ENCODE measurements at regions not wholly inside any gene's neighbourhood (a gene's known extent, or its start where the extent isn't known, plus 50 kb on each side); places are given as distances from the start of the nearest gene placed in this dataset.

GRCh38 chr14:58823312-58823711, 185.6 kb downstream of the DACT1 start (continued):
- TF ChIP-seq, protein P1, sequence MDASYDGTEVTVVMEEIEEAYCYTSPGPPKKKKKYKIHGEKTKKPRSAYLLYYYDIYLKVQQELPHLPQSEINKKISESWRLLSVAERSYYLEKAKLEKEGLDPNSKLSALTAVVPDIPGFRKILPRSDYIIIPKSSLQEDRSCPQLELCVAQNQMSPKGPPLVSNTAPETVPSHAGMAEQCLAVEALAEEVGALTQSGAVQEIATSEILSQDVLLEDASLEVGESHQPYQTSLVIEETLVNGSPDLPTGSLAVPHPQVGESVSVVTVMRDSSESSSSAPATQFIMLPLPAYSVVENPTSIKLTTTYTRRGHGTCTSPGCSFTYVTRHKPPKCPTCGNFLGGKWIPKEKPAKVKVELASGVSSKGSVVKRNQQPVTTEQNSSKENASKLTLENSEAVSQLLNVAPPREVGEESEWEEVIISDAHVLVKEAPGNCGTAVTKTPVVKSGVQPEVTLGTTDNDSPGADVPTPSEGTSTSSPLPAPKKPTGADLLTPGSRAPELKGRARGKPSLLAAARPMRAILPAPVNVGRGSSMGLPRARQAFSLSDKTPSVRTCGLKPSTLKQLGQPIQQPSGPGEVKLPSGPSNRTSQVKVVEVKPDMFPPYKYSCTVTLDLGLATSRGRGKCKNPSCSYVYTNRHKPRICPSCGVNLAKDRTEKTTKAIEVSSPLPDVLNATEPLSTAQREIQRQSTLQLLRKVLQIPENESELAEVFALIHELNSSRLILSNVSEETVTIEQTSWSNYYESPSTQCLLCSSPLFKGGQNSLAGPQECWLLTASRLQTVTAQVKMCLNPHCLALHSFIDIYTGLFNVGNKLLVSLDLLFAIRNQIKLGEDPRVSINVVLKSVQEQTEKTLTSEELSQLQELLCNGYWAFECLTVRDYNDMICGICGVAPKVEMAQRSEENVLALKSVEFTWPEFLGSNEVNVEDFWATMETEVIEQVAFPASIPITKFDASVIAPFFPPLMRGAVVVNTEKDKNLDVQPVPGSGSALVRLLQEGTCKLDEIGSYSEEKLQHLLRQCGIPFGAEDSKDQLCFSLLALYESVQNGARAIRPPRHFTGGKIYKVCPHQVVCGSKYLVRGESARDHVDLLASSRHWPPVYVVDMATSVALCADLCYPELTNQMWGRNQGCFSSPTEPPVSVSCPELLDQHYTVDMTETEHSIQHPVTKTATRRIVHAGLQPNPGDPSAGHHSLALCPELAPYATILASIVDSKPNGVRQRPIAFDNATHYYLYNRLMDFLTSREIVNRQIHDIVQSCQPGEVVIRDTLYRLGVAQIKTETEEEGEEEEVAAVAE (CRISPR knock-in tag; IDR thresholded peaks at IDR 0.05; ENCODE audit: borderline replicate concordance) = no peak
- TF ChIP-seq KLF16 (CRISPR knock-in tag; IDR thresholded peaks at IDR 0.05) (no peak), ZNF17 (CRISPR knock-in tag; IDR thresholded peaks at IDR 0.05) (no peak), DMAP1 (CRISPR knock-in tag; IDR thresholded peaks at IDR 0.05) (no peak), ZSCAN30 (CRISPR knock-in tag; IDR thresholded peaks at IDR 0.05) (no peak)
- TF ChIP-seq, protein P2, sequence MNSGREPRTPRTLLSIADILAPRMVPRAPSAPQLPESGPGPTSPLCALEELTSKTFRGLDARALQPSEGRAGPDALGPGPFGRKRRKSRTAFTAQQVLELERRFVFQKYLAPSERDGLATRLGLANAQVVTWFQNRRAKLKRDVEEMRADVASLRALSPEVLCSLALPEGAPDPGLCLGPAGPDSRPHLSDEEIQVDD (CRISPR knock-in tag; IDR thresholded peaks at IDR 0.05; ENCODE audit: borderline replicate concordance) = no peak

GRCh38 chr14:58824106-58824505, 186.3 kb downstream of the DACT1 start:
- CTCF ChIA-PET (ENCODE audit: low intra/inter-chr PET ratio, low total read pairs) = no interaction called here
- POLR2A ChIA-PET = no interaction called here
- 89% methylated on average over 1 of the region's 2 CpGs for WGBS (ENCODE audit: low lambda C conversion rate)
- Histone ChIP-seq H2AFZ (ENCODE audit: low read length) (no peak overlapping the region), H3K36me3 (replicated peaks in 1 of 2; ENCODE audit: control insufficient read depth in 1 of 2, insufficient read depth in 2 of 2, low read length in 2 of 2) (no peaks in the 10 kb centered on the region), H3K9me3 (ENCODE audit: low read length) (0 out of 2 replicates have a peak, but pooled peaks cover 7% of the 10 kb centered on the region), H3K27ac (ENCODE audit: extremely low read length, insufficient read depth, low read length) (no peak overlapping the region), H3K4me3 (replicated peaks in 1 of 3; ENCODE audit: insufficient read depth in 1 of 3, low read depth in 2 of 3, low read length in 3 of 3) (no peak overlapping the region), H3K4me1 (ENCODE audit: insufficient read depth, low read length) (no peaks in the 10 kb centered on the region), H3K4me2 (ENCODE audit: low read depth, low read length) (no peak overlapping the region), H3K79me2 (ENCODE audit: insufficient read depth, low read length) (no peaks in the 10 kb centered on the region), H3K9ac (ENCODE audit: insufficient read depth, low read depth, low read length) (no peak overlapping the region), H3K27me3 (ENCODE audit: control insufficient read depth in 1 of 2, insufficient read depth in 2 of 2, low read length in 2 of 2) (no peaks in the 10 kb centered on the region), H4K20me1 (ENCODE audit: insufficient read depth, low read length) (no peaks in the 10 kb centered on the region)
- intact Hi-C loops (cut with micrococcal nuclease; ENCODE audit: unreplicated experiment) = no loop called here
- no peak for ATAC-seq
- FAIRE-seq = no peak
- in situ Hi-C loops (cut with HindIII; ENCODE audit: extremely low pct_ligation_motif_present, low pct_unique_long_range_greater_than_20kb) = no loop called here
- no TSS peak for BruUV-seq (replicated peaks)
- no peak for DNase-seq (ENCODE audit: low spot score)
- no peak for TF ChIP-seq HMG20B (CRISPR knock-in tag; conservative IDR thresholded peaks at IDR 0.05)
- TF ChIP-seq TSC22D2 (CRISPR knock-in tag; IDR thresholded peaks at IDR 0.05; ENCODE audit: borderline replicate concordance) = no peak

Data from HepG2 (cell line).